ENCODE measurements at regions not wholly inside any gene's neighbourhood (a gene's known extent, or its start where the extent isn't known, plus 50 kb on each side); places are given as distances from the start of the nearest gene placed in this dataset.

DNA sequence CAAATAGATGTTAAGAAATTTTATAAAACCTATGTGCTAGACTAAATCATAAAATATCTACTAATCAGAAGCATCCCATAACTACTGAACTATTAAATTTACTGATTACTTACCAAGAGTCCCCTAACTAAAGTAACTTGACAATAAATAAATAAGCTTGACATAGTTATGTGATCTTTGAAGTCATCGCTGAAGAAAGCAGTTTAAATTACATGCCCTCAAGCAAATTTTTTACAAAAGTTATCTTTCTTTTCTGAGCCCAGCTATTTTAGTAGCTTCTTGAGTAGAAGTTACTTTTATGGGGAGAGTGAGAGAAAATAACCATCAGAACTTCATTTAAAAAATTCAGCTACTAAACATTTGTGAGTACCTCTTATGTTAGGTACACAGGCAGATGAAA is 150.9 kb upstream of the FAM241A start:
- TF ChIP-seq, protein P1, sequence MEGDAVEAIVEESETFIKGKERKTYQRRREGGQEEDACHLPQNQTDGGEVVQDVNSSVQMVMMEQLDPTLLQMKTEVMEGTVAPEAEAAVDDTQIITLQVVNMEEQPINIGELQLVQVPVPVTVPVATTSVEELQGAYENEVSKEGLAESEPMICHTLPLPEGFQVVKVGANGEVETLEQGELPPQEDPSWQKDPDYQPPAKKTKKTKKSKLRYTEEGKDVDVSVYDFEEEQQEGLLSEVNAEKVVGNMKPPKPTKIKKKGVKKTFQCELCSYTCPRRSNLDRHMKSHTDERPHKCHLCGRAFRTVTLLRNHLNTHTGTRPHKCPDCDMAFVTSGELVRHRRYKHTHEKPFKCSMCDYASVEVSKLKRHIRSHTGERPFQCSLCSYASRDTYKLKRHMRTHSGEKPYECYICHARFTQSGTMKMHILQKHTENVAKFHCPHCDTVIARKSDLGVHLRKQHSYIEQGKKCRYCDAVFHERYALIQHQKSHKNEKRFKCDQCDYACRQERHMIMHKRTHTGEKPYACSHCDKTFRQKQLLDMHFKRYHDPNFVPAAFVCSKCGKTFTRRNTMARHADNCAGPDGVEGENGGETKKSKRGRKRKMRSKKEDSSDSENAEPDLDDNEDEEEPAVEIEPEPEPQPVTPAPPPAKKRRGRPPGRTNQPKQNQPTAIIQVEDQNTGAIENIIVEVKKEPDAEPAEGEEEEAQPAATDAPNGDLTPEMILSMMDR (IDR thresholded peaks at IDR 0.05): no peak
- no peak for TF ChIP-seq POLR2A (IDR thresholded peaks at IDR 0.05)

Measured in right lobe of liver (tissue), 4 donors.